DMS153 (cell line): ENCODE measurements at regions not wholly inside any gene's neighbourhood (a gene's known extent, or its start where the extent isn't known, plus 50 kb on each side); places are given as distances from the start of the nearest gene placed in this dataset.
"Not testable (repeated sequence)": the region's sequence is repeated elsewhere in the genome, so short reads cannot be mapped to it uniquely, and the experiment has no call there.

ENCODE experiments used
- DNase-seq: peaks from one replicate; lab custom pipeline; 2025; lab: John Stamatoyannopoulos, UW

GRCh38 chr5:163276466-163276865 lies 160.9 kb upstream of the CCNG1 start:
- no peak for DNase-seq

- not testable (repeated sequence) for DNase-seq
Measured at GRCh38 chr5:163280897-163281296, 156.5 kb upstream of the CCNG1 start.

- DNase-seq: no peak
Measured at GRCh38 chr5:163281512-163281911, 155.9 kb upstream of the CCNG1 start.

- no peak for DNase-seq
Measured at GRCh38 chr5:163293836-163294235, 143.6 kb upstream of the CCNG1 start.

- DNase-seq: no peak
Measured at GRCh38 chr5:163303718-163304117, 133.7 kb upstream of the CCNG1 start.

- DNase-seq: no peak
Measured at GRCh38 chr5:163305655-163306054, 131.7 kb upstream of the CCNG1 start.

GRCh38 chr5:163306421-163306820 lies 131.0 kb upstream of the CCNG1 start:
- DNase-seq: no peak

GRCh38 chr5:163309914-163310313 lies 127.5 kb upstream of the CCNG1 start:
- DNase-seq: no peak

GRCh38 chr5:163310997-163311396 lies 126.4 kb upstream of the CCNG1 start:
- DNase-seq: no peak

GRCh38 chr5:163312598-163312997 lies 124.8 kb upstream of the CCNG1 start:
- no peak for DNase-seq

- not testable (repeated sequence) for DNase-seq
Measured at GRCh38 chr5:163313049-163313448, 124.3 kb upstream of the CCNG1 start.

- DNase-seq: not testable (repeated sequence)
Measured at GRCh38 chr5:163316374-163316773, 121.0 kb upstream of the CCNG1 start.

- DNase-seq: no peak
Measured at GRCh38 chr5:163318707-163319106, 118.7 kb upstream of the CCNG1 start.

GRCh38 chr5:163321511-163321910 lies 115.9 kb upstream of the CCNG1 start:
- DNase-seq: no peak

- no peak for DNase-seq
Measured at GRCh38 chr5:163330723-163331668, 106.4 kb upstream of the CCNG1 start.

- not testable (repeated sequence) for DNase-seq
Measured at GRCh38 chr5:163336074-163336473, 101.3 kb upstream of the CCNG1 start.

- no peak for DNase-seq
Measured at GRCh38 chr5:163339148-163339547, 98.2 kb upstream of the CCNG1 start.

- DNase-seq: not testable (repeated sequence)
Measured at GRCh38 chr5:163340378-163340777, 97.0 kb upstream of the CCNG1 start.

- DNase-seq: no peak
Measured at GRCh38 chr5:163342306-163342705, 95.1 kb upstream of the CCNG1 start.

GRCh38 chr5:163345216-163345615 lies 92.2 kb upstream of the CCNG1 start:
- no peak for DNase-seq

- no peak for DNase-seq
Measured at GRCh38 chr5:163347671-163348070, 89.7 kb upstream of the CCNG1 start.

- no peak for DNase-seq
Measured at GRCh38 chr5:163350083-163350482, 87.3 kb upstream of the CCNG1 start.

GRCh38 chr5:163352531-163352930 lies 84.9 kb upstream of the CCNG1 start:
- DNase-seq: no peak

- DNase-seq: not testable (repeated sequence)
Measured at GRCh38 chr5:163355811-163356210, 81.6 kb upstream of the CCNG1 start.
